GM21786 (cell line): ENCODE measurements at regions not wholly inside any gene's neighbourhood (a gene's known extent, or its start where the extent isn't known, plus 50 kb on each side); places are given as distances from the start of the nearest gene placed in this dataset.
"Not testable (repeated sequence)": the region's sequence is repeated elsewhere in the genome, so short reads cannot be mapped to it uniquely, and the experiment has no call there.

Experiments
- ATAC-seq: cut with Tn5 transposase; IDR thresholded peaks from one replicate; pipeline ENCODE4 v1.9.1; 2021; ENCODE audit not compliant: unreplicated experiment

DNA sequence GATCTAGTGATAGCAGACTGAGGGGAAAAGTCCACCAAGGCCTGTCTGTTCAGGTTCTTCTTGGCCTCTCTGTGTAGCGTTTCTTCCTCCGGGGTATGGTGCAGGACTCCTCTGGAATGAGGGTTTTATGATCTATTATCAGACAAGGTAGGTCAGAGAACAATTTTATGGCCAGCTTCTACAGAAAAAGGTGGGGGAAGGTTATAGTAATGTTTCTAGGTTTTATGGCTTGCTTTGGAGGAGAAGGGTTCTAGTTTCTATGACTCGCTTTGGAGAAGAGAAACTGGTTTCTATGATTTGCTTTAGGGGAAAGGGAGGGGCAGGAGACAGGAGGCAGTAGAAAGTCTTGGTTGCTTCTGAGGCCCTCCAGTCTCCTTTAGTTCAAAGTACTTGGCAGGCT lies 144.8 kb upstream of the LAMA2 start:
- peak; percentile 56 for ATAC-seq

GRCh38 chr6:128736780-128737179 lies 146.2 kb upstream of the LAMA2 start:
- ATAC-seq = no peak

DNA sequence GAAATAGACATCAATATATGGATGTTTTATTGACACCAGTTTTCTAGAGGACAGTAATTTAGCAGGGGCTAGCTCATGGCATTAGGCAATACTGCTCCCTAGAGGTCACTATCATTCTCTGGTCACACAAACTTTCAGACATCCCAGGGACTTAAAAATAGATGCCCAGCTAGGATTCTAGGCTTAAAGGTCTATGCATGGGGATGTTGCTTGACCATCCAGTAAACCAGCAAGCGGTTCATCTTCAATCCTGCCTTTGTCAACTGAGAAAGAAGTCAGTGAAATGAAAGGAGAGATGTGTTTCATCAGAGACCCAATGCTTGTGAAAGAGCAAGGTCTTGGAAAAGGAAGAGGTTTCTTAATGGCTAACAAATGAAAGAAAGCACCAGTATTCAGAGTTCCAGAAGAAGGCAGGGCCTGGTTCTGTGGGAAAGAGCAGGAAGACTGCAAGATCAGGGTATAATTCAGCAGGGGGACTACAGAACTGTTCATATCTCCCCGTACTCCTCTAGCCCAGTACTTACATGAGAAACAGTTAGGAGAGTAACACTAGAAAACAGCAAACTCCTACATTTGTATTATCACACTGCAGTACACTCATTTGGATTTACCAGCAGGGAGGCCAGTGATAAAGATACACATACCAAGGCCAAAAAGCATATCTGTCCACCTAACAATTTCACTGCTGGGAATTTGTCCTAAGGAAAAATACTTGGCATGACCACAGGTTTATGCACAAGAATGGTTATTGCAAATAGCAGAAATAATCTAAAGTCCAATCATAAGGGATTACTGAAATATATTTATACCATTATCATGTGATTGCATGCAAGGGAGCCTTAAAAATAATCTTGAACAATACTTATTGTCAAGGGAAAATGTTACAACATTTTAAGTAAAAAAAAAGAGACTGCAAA lies 151.4 kb upstream of the LAMA2 start:
- peak; percentile 68 for ATAC-seq

DNA sequence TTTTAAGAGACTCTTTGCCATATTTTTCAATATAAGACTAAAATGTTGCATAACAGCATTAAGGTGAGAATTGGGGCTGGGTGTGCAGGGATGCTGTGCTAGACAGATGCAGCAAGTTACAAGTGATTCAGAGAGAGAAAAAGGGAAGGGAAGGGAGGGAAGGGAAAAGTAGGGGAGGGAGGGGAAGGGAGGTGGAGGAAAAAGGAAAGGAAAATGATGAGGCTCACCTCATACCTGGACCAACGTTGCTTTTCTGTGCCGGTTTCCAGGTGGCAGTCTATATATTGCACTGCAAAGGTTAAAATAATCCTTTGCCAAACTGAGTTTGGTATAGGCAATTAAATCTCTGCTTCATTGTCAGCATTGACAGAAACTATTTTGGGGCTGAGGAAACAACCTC lies 155.4 kb upstream of the LAMA2 start:
- ATAC-seq = no peak

GRCh38 chr6:128725271-128726233 lies 157.4 kb upstream of the LAMA2 start:
- ATAC-seq = peak; percentile 56

DNA sequence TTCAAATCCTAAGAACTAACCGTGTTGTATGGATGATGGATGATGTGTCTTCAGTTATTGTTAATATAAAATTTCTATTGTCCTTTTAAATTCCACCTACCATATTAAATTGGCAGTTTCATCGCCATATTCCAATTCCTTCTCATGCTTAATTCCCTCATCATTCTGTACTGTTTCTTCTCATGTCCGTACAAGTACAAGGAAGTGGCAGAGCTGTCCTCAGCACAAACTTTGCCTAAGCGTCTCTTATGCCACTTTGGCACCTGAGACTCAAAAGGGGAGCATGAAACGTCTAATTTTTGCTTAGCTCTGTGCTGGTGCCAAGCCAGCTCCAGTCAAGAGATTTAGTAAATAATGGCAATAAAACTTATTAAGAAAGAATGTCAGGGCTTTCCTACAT lies 158.2 kb upstream of the LAMA2 start:
- ATAC-seq = no peak

DNA sequence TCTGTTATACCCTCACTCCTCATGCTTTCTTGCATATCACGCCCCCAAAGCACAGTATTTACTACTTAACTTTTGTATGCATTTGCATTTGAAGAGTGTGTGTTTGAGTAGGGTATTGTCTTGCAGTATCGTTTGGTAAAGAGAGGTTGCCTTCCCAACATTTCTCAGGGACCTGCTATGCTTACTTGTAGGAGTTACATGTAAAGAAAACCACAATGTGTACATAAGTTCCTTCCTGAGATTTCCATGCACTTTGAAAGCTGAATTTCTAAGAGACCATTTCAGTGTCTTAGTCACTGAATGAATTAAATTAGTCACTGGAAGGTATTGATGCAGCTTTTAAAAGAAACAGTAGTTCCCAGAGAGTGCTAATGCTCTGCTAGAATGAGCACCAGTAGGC lies 159.3 kb upstream of the LAMA2 start:
- no peak for ATAC-seq

DNA sequence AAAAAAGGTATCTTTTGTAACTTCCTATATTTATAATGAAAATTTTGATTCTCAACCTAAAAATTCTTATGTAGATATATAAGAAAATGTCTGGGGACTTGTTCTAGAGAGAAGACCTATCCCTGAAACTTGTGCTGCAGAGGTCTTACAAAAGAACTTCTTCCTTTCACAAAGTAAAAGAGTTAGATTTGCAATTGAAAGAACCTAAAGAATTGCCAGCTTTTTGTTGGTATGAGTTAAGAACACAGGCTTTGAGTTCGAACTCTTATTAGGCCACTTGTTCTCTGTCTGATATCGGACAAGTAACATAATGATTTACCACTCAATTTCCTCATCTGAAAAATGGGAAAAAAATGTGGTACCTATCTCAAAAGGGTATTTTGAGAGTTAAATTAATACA lies 162.0 kb upstream of the LAMA2 start:
- no peak for ATAC-seq

DNA sequence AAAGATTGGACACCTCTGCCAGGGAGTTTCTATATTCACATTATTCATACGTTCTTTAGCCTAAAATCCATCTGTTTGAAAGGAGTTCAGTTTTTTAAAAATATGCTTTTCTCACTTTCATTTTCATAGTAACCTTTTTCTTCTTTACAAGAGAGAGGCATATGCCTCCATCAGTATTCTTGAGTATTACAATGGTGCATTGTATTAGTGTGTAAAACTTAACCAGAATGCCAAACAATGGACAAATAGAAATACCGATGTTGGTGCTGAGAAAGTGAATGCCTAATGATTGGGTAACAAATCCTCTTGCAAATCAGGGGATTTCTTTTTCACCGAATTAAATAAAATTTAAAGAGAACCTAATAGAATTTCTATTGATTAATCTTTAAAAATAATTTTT lies 163.2 kb upstream of the LAMA2 start:
- no peak for ATAC-seq

GRCh38 chr6:128713461-128713860 lies 169.5 kb upstream of the LAMA2 start:
- ATAC-seq = no peak

DNA sequence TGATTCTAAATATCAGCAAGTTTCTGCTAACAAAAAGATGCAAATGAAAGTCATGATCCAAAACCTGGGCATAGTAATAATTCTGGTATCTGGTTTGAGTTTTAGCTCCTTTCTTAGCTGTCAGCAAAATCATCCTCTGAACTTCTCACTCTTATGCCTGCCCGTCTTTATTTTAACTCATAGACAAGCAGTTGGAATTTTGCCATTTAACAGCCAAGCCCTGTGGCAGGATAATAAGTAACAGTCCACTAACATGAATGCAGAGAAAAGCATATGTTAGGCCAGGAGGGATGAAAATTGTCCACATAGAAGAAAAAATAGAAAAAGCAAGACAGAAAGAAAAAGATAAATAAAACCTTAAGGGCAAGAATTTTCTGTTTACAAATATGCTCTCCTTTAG lies 170.0 kb upstream of the LAMA2 start:
- no peak for ATAC-seq

- no peak for ATAC-seq
These were observed 171.8 kb upstream of the LAMA2 start for GRCh38 chr6:128711149-128711548.

DNA sequence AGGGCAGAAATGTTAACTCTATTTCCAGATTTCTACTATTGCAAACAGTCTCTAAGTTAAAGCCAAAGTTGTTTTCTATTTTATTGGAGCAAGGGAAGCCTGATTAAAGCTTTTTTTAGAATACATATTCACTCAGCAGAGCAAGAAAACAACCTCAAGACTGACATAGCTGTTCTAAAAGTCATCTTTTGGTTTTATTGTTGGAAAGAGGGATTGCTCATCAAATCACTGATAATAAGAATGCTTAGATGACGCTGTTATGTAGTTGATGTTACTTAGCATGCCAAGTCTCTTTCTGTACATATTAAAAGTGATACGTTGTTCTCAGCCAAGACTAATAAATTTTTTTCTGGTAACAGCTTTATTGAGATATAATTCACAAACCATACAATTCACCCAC lies 172.6 kb upstream of the LAMA2 start:
- ATAC-seq = no peak

- no peak for ATAC-seq
These were observed 178.3 kb upstream of the LAMA2 start for GRCh38 chr6:128704601-128705000.

DNA sequence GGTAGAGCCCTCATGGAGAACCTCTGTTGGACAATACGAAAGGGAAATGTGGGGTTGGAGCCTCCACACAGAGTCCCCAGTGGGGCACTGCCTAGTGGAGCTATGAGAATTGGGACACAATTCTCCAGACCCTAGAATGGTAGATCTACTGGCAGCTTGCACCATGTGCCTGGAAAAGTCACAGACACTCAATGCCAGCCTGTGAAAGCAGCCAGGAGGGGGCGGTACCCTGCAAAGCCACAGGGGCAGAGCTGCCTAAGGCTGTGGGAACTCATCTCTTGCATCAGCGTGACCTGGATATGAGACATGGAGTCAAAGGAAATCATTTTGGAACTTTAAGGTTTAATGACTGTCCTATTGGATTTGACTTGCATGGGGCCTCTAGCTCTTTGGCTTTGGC lies 179.1 kb upstream of the LAMA2 start:
- ATAC-seq = not testable (repeated sequence)

- ATAC-seq = no peak
These were observed 176.6 kb upstream of the PTPRK start for GRCh38 chr6:128696691-128697689.

- peak; percentile 87 for ATAC-seq
These were observed 174.1 kb upstream of the PTPRK start for GRCh38 chr6:128694303-128695009.

GRCh38 chr6:128690063-128690462 lies 169.7 kb upstream of the PTPRK start:
- no peak for ATAC-seq

- ATAC-seq = peak; percentile 63
These were observed 165.7 kb upstream of the PTPRK start for GRCh38 chr6:128686084-128686483.

DNA sequence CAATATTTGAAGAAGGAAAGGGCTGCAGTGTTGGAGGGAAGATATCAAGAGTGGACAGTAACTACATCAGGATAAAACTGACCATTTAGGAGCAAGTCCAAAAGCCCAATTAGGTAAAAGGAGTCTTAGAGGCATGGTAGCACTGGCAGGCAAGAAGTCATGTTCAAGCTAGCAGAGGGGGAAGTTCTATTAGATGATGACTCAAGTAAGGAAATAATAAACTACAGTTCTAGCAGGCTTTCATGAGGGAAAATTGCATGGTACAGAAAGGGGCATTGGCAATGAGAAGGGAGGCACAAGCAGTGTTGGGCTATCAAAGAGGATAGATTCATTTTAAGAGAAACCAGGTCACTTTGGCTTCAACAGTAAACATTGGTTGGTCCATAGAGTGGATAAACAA lies 156.1 kb upstream of the PTPRK start:
- no peak for ATAC-seq
